ENCODE measurements at regions not wholly inside any gene's neighbourhood (a gene's known extent, or its start where the extent isn't known, plus 50 kb on each side); places are given as distances from the start of the nearest gene placed in this dataset.

DNA sequence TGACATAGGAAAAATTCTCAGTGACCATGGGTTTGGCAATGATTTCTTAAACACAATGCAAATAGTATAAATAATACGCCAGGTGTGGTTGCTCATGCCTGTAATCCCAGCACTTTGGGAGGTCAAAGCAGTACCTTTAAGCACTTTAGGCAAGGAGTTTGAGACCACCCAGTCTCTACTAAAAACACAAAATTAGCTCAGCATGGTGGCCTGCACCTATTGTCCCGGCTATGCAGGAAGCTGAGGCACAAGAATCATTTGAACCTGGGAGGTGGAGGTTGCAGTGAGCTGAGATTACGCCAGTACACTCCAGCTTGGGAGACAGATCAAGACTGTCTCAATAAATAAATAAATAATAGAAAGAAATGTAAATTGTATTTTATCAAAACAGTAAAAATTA is 356.5 kb upstream of the SLITRK6 start:
- Histone ChIP-seq H3K79me2 (ENCODE audit: insufficient read depth, low read length) (no peaks in the 10 kb centered on the region), H3K27me3 (ENCODE audit: insufficient read depth, low read length) (no peaks in the 10 kb centered on the region), H3K4me2 (ENCODE audit: insufficient read depth, low read length) (no peak overlapping the region), H3K9me3 (ENCODE audit: low read depth, low read length) (no peaks in the 10 kb centered on the region), H2AFZ (ENCODE audit: low read length) (no peak overlapping the region), H3K27ac (ENCODE audit: low read depth, low read length) (no peak overlapping the region), H4K20me1 (ENCODE audit: insufficient read depth, low read length) (no peaks in the 10 kb centered on the region), H3K36me3 (ENCODE audit: insufficient read depth, low read length) (no peaks in the 10 kb centered on the region), H3K4me3 (ENCODE audit: insufficient read depth, low read length) (no peak overlapping the region), H3K4me1 (ENCODE audit: insufficient read depth, low read length) (no peaks in the 10 kb centered on the region)
- DNase-seq (ENCODE audit: insufficient read length, low spot score, missing footprints), result no peak
- TF ChIP-seq, protein P1, sequence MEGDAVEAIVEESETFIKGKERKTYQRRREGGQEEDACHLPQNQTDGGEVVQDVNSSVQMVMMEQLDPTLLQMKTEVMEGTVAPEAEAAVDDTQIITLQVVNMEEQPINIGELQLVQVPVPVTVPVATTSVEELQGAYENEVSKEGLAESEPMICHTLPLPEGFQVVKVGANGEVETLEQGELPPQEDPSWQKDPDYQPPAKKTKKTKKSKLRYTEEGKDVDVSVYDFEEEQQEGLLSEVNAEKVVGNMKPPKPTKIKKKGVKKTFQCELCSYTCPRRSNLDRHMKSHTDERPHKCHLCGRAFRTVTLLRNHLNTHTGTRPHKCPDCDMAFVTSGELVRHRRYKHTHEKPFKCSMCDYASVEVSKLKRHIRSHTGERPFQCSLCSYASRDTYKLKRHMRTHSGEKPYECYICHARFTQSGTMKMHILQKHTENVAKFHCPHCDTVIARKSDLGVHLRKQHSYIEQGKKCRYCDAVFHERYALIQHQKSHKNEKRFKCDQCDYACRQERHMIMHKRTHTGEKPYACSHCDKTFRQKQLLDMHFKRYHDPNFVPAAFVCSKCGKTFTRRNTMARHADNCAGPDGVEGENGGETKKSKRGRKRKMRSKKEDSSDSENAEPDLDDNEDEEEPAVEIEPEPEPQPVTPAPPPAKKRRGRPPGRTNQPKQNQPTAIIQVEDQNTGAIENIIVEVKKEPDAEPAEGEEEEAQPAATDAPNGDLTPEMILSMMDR (IDR thresholded peaks at IDR 0.05; ENCODE audit: extremely low read depth, low read depth, low read length), result no peak

DNA sequence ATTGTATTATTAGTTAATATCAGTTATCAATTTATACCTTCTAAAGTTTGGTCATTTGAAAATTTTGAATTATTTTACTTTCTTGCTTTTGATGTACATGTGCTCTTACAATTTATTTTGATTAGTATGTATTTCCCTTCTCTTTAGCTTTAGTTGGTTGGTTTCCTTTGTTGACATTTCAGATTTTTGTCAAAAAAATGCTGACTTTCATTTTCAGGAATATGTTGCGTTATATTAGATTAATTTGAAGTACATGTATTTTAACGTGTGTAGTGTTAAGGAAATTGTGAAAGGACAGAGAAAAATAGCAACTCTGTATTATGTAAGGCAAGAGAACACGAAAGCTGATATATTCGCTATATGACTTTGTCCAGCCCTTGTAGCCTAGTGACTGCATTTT is 342.9 kb upstream of the SLITRK6 start:
- no peak overlapping the region for H3K4me2 ChIP-seq (ENCODE audit: insufficient read depth, low read length)
- no peaks in the 10 kb centered on the region for H3K36me3 ChIP-seq (ENCODE audit: insufficient read depth, low read length)
- H4K20me1 ChIP-seq (ENCODE audit: insufficient read depth, low read length), result no peaks in the 10 kb centered on the region
- no peaks in the 10 kb centered on the region for H3K27me3 ChIP-seq (ENCODE audit: insufficient read depth, low read length)
- no peak overlapping the region for H3K4me3 ChIP-seq (ENCODE audit: insufficient read depth, low read length)
- no peak overlapping the region for H3K27ac ChIP-seq (ENCODE audit: low read depth, low read length)
- H3K4me1 ChIP-seq (ENCODE audit: insufficient read depth, low read length), result no peaks in the 10 kb centered on the region
- TF ChIP-seq, protein P1 (IDR thresholded peaks at IDR 0.05; ENCODE audit: extremely low read depth, low read depth, low read length), result no peak
- H3K9me3 ChIP-seq (ENCODE audit: low read depth, low read length), result no peaks in the 10 kb centered on the region
- no peaks in the 10 kb centered on the region for H3K79me2 ChIP-seq (ENCODE audit: insufficient read depth, low read length)
- no peak for DNase-seq (ENCODE audit: insufficient read length, low spot score, missing footprints)
- H2AFZ ChIP-seq (ENCODE audit: low read length), result no peak overlapping the region

DNA sequence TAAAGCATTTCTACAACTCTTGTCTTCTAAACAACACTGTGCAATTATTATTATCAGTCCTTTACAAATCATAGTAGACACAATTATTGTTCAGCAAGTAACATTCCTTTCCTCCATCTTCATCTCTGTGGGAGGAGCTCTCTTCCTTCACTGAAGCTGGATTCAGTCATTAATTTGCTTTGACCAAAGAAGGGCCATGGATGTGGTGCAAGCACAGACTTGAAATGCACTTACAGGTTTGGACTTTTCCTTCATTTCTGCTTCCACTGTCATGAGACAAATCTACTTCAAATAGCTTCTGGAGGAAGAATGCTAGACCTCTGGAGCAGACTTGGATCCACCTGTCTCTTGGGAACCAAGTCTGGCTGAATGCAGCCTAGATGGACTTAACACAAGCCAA is 336.6 kb upstream of the SLITRK6 start:
- no peaks in the 10 kb centered on the region for H3K9me3 ChIP-seq (ENCODE audit: low read depth, low read length)
- peak; percentile 23 for DNase-seq (ENCODE audit: insufficient read length, low spot score, missing footprints)
- no peaks in the 10 kb centered on the region for H3K79me2 ChIP-seq (ENCODE audit: insufficient read depth, low read length)
- H2AFZ ChIP-seq (ENCODE audit: low read length), result no peak overlapping the region
- TF ChIP-seq, protein P1 (IDR thresholded peaks at IDR 0.05; ENCODE audit: extremely low read depth, low read depth, low read length), result no peak
- no peak overlapping the region for H3K4me2 ChIP-seq (ENCODE audit: insufficient read depth, low read length)
- H3K4me1 ChIP-seq (ENCODE audit: insufficient read depth, low read length), result no peaks in the 10 kb centered on the region
- no peak overlapping the region for H3K27ac ChIP-seq (ENCODE audit: low read depth, low read length)
- no peak overlapping the region for H3K4me3 ChIP-seq (ENCODE audit: insufficient read depth, low read length)
- H3K27me3 ChIP-seq (ENCODE audit: insufficient read depth, low read length), result no peaks in the 10 kb centered on the region
- no peaks in the 10 kb centered on the region for H3K36me3 ChIP-seq (ENCODE audit: insufficient read depth, low read length)
- no peaks in the 10 kb centered on the region for H4K20me1 ChIP-seq (ENCODE audit: insufficient read depth, low read length)

DNA sequence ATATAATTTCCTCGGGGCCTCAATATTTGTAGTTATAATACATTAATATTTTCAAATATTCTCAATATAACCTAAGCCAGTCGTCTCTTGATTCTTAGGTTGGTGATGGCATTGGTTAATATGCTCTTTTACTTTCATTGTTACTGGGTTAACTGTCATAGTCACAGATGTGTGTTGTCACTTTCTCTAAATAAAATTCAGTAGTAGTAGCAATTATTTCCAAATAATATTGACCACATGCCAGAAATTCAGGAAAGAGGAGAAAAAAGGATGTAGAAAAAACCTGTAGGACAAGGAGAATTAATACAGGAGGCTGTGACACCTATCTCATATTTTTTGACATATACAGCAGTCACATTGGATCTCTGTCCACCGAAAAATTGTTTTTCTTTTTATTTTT is 322.7 kb upstream of the SLITRK6 start:
- no peak for DNase-seq (ENCODE audit: insufficient read length, low spot score, missing footprints)
- H3K9me3 ChIP-seq (ENCODE audit: low read depth, low read length), result peaks cover 9% of the 10 kb centered on the region
- TF ChIP-seq, protein P1 (IDR thresholded peaks at IDR 0.05; ENCODE audit: extremely low read depth, low read depth, low read length), result no peak

More for the DNA sequence above, 322.7 kb upstream of the SLITRK6 start:
- H3K4me1 ChIP-seq (ENCODE audit: insufficient read depth, low read length), result no peaks in the 10 kb centered on the region
- H3K4me2 ChIP-seq (ENCODE audit: insufficient read depth, low read length), result no peak overlapping the region
- H3K36me3 ChIP-seq (ENCODE audit: insufficient read depth, low read length), result no peaks in the 10 kb centered on the region
- H3K27me3 ChIP-seq (ENCODE audit: insufficient read depth, low read length), result no peaks in the 10 kb centered on the region
- H4K20me1 ChIP-seq (ENCODE audit: insufficient read depth, low read length), result no peaks in the 10 kb centered on the region
- H3K4me3 ChIP-seq (ENCODE audit: insufficient read depth, low read length), result no peak overlapping the region
- no peaks in the 10 kb centered on the region for H3K79me2 ChIP-seq (ENCODE audit: insufficient read depth, low read length)
- no peak overlapping the region for H2AFZ ChIP-seq (ENCODE audit: low read length)
- no peak overlapping the region for H3K27ac ChIP-seq (ENCODE audit: low read depth, low read length)
